Smooth muscle cell (in vitro differentiated cells): ENCODE measurements at regions not wholly inside any gene's neighbourhood (a gene's known extent, or its start where the extent isn't known, plus 50 kb on each side); places are given as distances from the start of the nearest gene placed in this dataset.

ENCODE experiments used
- DNase-seq: peaks from one replicate; lab custom pipeline; 2025; ENCODE audit not compliant: unreplicated experiment; lab: John Stamatoyannopoulos, UW
- H2AFZ ChIP-seq: fragments of 200-600 bp; sonication (generic); 2 replicates; pipeline ENCODE4 v1.6.0; 2016; ENCODE audit warnings: antibody characterized with exemption, low read depth, mild to moderate bottlenecking
- H3F3A ChIP-seq: fragments of 200-600 bp; sonication (generic); 2 replicates; pipeline ENCODE4 v1.6.0; 2017; ENCODE audit warnings: antibody characterized with exemption, low read depth
- H3K27ac ChIP-seq: fragments of 200-600 bp; sonication (generic); 2 replicates; pipeline ENCODE4 v1.5.1; 2016; ENCODE audit warnings: low read depth, mild to moderate bottlenecking
- H3K27me3 ChIP-seq: fragments of 200-600 bp; sonication (generic); 2 replicates; pipeline ENCODE4 v1.6.1; 2016; ENCODE audit warnings: low read depth, mild to moderate bottlenecking
- H3K36me3 ChIP-seq: fragments of 200-600 bp; sonication (generic); 2 replicates; pipeline ENCODE4 v1.5.1; 2016; ENCODE audit warnings: low read depth
- H3K4me1 ChIP-seq: fragments of 200-600 bp; sonication (generic); 2 replicates; pipeline ENCODE4 v1.5.1; 2016; ENCODE audit warnings: low read depth
- H3K4me2 ChIP-seq: fragments of 200-600 bp; sonication (generic); 2 replicates; pipeline ENCODE4 v1.6.0; 2016; ENCODE audit warnings: mild to moderate bottlenecking
- H3K4me3 ChIP-seq: fragments of 200-600 bp; sonication (generic); 2 replicates; pipeline ENCODE4 v1.5.1; 2016; ENCODE audit warnings: mild to moderate bottlenecking
- H3K79me2 ChIP-seq: fragments of 200-600 bp; sonication (generic); 2 replicates; pipeline ENCODE4 v1.6.0; 2016; ENCODE audit warnings: low read depth, mild to moderate bottlenecking
- H3K9ac ChIP-seq: fragments of 200-600 bp; sonication (generic); 2 replicates; pipeline ENCODE4 v1.6.0; 2016; ENCODE audit warnings: low read depth
- H3K9me3 ChIP-seq: fragments of 200-600 bp; sonication (generic); replicated peaks from 2 replicates; pipeline ENCODE4 v1.5.1; 2016; ENCODE audit warnings: low read depth
- H4K20me1 ChIP-seq: fragments of 200-600 bp; sonication (generic); 2 replicates; pipeline ENCODE4 v1.6.0; 2016; ENCODE audit warnings: low read depth
- WGBS: methylation state at CpG from one replicate; pipeline ENCODE4 v1.1.7; 2016; ENCODE audit warnings: low lambda C conversion rate; 5-methylcytosine and 5-hydroxymethylcytosine counted together
- TF ChIP-seq, protein P1 (sequence below): fragments of 200-600 bp; sonication (generic); IDR thresholded peaks from 2 replicates; pipeline ENCODE4 v1.5.1; 2017; ENCODE audit warnings: borderline replicate concordance, mild to moderate bottlenecking, antibody characterized with exemption; ENCODE audit not compliant: insufficient read depth, poor library complexity, severe bottlenecking

DNA sequence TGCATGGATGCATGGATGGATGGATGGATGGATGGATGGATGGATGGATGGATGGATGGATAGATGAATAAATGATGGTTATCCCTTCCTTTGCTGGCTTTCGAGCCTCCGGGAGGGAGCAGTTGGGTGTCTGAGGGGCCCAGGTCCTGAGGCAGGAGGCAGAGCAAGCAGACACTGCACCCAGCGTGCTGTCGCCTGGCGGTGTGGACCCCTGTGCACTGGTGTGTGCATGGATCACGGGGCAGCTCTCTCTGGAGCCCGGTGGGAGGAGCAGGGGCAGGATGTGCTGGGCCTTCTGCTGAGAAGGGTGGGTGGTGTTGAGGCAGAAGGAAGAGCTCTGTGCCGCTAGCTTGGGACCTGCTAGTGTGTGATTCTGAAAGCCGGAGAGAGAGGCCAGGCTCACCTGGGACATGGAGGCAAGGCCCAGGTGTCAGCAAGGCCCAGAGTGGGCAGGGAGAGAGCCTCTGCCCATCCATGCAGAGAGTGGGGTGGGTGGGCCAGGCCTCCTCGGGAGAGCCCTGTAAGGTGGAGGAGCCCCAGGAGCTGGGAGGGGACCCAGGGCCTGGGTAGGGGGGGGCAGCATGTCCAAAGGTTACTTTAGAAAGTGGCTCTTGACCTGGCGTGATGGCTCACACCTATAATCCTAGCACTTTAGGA lies 254.4 kb downstream of the BRD1 start:
- H3K9me3 ChIP-seq: no peaks in the 10 kb centered on the region
- TF ChIP-seq, protein P1, sequence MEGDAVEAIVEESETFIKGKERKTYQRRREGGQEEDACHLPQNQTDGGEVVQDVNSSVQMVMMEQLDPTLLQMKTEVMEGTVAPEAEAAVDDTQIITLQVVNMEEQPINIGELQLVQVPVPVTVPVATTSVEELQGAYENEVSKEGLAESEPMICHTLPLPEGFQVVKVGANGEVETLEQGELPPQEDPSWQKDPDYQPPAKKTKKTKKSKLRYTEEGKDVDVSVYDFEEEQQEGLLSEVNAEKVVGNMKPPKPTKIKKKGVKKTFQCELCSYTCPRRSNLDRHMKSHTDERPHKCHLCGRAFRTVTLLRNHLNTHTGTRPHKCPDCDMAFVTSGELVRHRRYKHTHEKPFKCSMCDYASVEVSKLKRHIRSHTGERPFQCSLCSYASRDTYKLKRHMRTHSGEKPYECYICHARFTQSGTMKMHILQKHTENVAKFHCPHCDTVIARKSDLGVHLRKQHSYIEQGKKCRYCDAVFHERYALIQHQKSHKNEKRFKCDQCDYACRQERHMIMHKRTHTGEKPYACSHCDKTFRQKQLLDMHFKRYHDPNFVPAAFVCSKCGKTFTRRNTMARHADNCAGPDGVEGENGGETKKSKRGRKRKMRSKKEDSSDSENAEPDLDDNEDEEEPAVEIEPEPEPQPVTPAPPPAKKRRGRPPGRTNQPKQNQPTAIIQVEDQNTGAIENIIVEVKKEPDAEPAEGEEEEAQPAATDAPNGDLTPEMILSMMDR: no peak
- H3K9ac ChIP-seq: no peak overlapping the region
- WGBS: 94% methylated on average over 10 of the region's 11 CpGs
- H3K27me3 ChIP-seq: no peaks in the 10 kb centered on the region
- no peak overlapping the region for H2AFZ ChIP-seq
- no peak overlapping the region for H3K4me2 ChIP-seq
- H3K79me2 ChIP-seq: no peaks in the 10 kb centered on the region
- no peaks in the 10 kb centered on the region for H3F3A ChIP-seq
- no peak overlapping the region for H3K27ac ChIP-seq
- DNase-seq: no peak
- H3K4me3 ChIP-seq: no peak overlapping the region
- no peaks in the 10 kb centered on the region for H3K36me3 ChIP-seq
- H4K20me1 ChIP-seq: no peaks in the 10 kb centered on the region
- H3K4me1 ChIP-seq: no peaks in the 10 kb centered on the region

DNA sequence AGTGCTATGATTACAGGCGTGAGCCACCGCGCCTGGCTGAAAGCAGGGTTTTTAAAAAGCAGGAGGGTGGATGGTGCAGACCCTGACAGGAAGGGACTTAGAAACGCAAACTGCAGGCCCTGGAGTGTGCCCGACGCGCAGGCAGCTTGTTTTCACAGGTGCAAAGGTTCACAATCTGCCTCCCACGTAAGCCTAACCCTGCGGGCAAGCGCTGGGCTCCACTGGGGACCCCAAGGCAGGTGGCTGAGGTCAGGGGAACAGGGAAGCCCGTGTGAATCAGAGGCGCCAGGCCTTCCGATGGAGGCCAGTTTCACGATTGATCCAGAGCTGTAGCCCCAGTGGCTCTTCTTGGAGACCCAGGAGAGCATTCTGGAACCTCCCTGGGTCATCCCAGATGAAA lies 256.3 kb downstream of the BRD1 start:
- Histone ChIP-seq H3F3A (no peaks in the 10 kb centered on the region), H3K36me3 (no peaks in the 10 kb centered on the region), H3K9me3 (no peaks in the 10 kb centered on the region), H3K4me2 (no peak overlapping the region), H2AFZ (no peak overlapping the region), H3K27me3 (no peaks in the 10 kb centered on the region), H3K4me1 (no peaks in the 10 kb centered on the region), H3K27ac (no peak overlapping the region), H3K4me3 (no peak overlapping the region), H4K20me1 (no peaks in the 10 kb centered on the region), H3K9ac (no peak overlapping the region), H3K79me2 (no peaks in the 10 kb centered on the region)
- TF ChIP-seq, protein P1: no peak
- DNase-seq: no peak
- 91% methylated on average over 14 of the region's 14 CpGs for WGBS

- no peak overlapping the region for H3K4me3 ChIP-seq
- no peaks in the 10 kb centered on the region for H3F3A ChIP-seq
- no peaks in the 10 kb centered on the region for H3K4me1 ChIP-seq
- H3K4me2 ChIP-seq: no peak overlapping the region
- H4K20me1 ChIP-seq: no peaks in the 10 kb centered on the region
- TF ChIP-seq, protein P1: no peak
- DNase-seq: no peak
- no peaks in the 10 kb centered on the region for H3K27me3 ChIP-seq
- no peak overlapping the region for H3K9ac ChIP-seq
- no peaks in the 10 kb centered on the region for H3K9me3 ChIP-seq
- H3K79me2 ChIP-seq: no peaks in the 10 kb centered on the region
- H2AFZ ChIP-seq: no peak overlapping the region
- no peaks in the 10 kb centered on the region for H3K36me3 ChIP-seq
- no peak overlapping the region for H3K27ac ChIP-seq
- WGBS: 88% methylated on average over 18 of the region's 20 CpGs
Measured at GRCh38 chr22:49570032-49570848, 257.4 kb downstream of the BRD1 start.
